LNCaP clone FGC (cell line): ENCODE measurements at regions not wholly inside any gene's neighbourhood (a gene's known extent, or its start where the extent isn't known, plus 50 kb on each side); places are given as distances from the start of the nearest gene placed in this dataset.

Source experiments
- DNase-seq: peaks from one replicate; pipeline ENCODE4 v3.0.0-alpha.2; 2011; ENCODE audit warnings: low read depth
- H3K4me3 ChIP-seq: 2 replicates; pipeline ENCODE4 v1.5.1; 2011; ENCODE audit warnings: mild to moderate bottlenecking, low read depth, low read length, control low read depth
- TF ChIP-seq, protein P1 (sequence below): IDR thresholded peaks from 2 replicates; pipeline ENCODE4 v1.5.1; 2012; ENCODE audit warnings: mild to moderate bottlenecking; ENCODE audit not compliant: control insufficient read depth, insufficient read depth; ENCODE audit errors: extremely low read depth

DNA sequence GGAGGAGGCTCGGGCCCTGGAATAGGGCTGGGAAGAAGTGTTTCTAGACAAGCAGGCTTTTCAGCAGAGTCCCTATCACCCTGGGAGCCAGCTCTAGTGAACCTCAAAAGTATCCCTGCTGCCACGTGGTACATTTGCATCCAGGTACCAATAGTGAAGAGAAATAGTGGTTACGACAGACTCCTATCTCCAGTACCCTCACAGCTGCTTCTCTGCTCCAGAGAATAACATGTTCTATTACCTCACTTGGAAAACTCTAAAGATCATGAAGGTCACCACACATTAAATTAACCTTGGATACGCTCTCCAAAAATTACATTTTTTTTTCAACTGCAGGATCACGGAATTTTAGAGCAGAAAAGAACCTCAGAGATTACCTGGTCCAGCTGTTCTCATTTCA is 230.4 kb upstream of the PLD5 start:
- TF ChIP-seq, protein P1, sequence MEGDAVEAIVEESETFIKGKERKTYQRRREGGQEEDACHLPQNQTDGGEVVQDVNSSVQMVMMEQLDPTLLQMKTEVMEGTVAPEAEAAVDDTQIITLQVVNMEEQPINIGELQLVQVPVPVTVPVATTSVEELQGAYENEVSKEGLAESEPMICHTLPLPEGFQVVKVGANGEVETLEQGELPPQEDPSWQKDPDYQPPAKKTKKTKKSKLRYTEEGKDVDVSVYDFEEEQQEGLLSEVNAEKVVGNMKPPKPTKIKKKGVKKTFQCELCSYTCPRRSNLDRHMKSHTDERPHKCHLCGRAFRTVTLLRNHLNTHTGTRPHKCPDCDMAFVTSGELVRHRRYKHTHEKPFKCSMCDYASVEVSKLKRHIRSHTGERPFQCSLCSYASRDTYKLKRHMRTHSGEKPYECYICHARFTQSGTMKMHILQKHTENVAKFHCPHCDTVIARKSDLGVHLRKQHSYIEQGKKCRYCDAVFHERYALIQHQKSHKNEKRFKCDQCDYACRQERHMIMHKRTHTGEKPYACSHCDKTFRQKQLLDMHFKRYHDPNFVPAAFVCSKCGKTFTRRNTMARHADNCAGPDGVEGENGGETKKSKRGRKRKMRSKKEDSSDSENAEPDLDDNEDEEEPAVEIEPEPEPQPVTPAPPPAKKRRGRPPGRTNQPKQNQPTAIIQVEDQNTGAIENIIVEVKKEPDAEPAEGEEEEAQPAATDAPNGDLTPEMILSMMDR = no peak
- no peak for DNase-seq
- no peak overlapping the region for H3K4me3 ChIP-seq

DNA sequence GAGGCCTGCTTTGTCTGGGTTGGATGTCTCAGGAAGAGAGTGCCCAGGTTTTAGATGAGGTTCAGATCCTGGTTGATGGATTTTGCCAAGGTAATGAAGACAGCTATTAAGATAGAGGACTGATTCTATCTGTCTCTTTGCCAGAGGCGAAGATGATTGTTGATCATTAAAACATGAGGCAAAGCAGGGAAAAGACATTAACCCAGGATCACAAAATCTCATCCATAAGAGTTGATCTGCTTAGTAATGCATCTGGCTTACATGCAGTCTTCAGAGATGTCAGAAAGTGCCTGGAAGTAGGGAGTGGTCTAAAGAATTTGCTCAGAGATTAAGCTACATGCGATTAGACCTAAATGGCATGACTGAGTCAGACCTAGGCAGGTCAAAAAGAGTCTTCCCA is 229.6 kb upstream of the PLD5 start:
- TF ChIP-seq, protein P1 = no peak
- no peak for DNase-seq
- no peak overlapping the region for H3K4me3 ChIP-seq

DNA sequence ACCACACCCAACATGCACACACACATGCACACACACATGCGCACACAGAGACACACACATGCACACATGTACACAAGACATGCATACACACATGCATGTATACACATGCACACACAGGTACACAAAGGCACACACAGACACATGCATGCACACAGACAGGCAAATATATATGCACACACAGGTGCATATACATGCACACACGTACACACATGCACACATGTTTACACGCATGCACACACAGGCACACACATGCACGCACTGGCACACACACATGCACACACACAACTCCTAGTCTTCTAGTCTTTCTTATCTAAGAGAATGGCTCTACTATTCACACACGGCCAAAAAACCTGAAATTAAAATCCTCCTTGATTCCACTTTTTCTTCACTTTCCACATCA is 222.7 kb upstream of the PLD5 start:
- DNase-seq = no peak
- H3K4me3 ChIP-seq = no peak overlapping the region
- TF ChIP-seq, protein P1 = no peak

DNA sequence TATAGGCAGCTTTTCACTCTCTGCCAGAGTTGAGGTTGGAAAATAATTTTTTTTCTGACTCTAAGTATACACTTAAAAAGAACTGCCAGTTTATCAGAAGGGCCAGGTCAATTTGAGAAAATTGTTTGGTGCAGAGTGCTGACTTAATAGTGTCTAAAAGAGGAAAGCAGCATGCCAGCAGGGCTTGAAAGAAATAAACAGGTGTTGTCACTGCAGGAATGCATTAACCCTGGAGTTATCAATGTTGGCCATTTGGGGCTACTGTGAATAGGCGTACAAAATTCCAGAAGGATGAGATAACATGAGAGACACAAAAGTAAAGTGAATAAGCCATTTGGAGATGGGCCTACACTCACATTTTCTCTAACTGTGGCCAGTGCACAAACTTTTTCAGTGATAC is 220.6 kb upstream of the PLD5 start:
- no peak overlapping the region for H3K4me3 ChIP-seq
- no peak for DNase-seq
- TF ChIP-seq, protein P1 = no peak

DNA sequence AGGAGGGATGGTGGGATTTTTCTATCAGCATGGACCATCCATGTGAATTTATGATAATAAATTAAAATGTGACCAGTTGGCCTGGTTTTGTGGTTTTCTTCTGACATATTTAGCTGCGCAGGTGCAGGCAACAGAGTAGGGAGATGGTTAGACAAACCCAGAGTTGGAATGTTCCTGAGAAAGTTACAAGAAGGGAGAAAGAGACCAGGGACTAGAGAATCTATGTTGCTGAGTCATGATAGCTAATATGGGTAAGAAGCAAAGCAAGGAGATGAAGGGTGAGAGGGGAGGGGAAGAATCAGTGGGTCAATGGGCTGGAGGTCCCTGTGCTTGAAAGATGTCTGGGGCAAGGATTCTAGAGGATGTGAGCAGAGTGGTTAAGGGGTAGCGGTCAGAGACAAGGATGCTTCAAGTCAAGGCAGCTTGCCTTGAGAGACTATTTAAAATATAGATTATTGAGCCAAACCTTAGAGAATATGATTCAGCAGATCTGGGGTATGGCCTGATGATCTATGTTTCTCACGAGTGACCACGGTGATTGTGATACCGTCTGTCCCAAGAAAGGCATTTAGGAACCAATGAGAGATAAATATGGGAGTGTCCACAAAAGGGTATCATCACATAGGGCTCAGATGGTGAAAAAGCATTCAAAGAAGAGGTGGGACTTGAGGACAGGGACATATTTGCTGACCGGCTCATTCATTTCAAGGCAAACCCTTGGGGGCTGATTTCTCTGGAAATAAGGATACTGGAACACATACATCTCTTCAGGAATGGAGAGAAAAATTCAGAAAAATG is 219.7 kb upstream of the PLD5 start:
- DNase-seq = no peak
- TF ChIP-seq, protein P1 = no peak
- H3K4me3 ChIP-seq = no peak overlapping the region

DNA sequence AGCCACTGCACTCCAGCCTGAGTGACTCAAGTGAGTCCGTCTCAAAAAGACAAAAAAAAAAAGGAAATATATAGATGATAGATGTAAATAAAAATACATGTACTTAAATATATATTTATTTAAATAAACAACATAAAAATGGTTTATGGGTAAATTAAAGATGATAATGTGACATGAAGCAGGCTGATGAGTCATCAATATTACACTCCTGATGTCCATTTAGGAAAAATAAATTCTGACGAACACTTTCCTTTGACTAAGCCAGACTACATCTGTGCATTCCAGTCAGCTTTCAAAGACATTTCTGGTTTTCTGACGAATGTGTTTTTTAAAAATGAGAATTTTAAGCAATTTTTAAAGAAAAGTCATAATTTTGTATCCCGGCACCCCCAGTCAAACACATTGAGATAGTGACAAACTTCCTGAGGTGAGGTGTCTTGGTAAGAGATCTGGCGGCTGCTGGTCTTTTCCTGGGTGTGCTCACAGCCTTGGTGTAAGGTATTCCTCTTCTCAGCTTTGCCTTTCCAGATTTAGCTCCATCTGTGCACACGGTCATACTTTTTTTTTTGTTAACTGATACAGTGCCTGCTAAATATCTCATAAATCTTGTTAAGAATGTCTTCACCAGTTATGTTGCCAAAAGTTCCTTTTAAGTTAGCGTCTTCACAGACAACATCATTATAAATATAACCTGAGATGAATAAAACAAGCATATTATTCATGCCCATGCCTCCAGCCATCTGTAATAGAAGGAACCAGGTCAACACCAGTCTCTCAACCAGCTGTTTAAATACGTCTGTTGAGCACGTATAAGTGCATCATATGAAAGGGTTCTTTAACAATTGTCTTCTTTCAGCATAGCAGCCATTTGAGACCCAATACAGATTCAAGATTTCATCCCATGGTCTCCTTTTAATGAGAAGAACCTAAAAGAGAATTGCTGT is 214.5 kb upstream of the PLD5 start:
- DNase-seq = no peak
- TF ChIP-seq, protein P1 = no peak
- no peak overlapping the region for H3K4me3 ChIP-seq
